Fibroblast of lung (primary cell): ENCODE measurements at regions not wholly inside any gene's neighbourhood (a gene's known extent, or its start where the extent isn't known, plus 50 kb on each side); places are given as distances from the start of the nearest gene placed in this dataset.

Experiments used
- EZH2 ChIP-seq: IDR thresholded peaks from 2 replicates; pipeline ENCODE4 v1.5.1; 2012; ENCODE audit warnings: low read length, control low read depth, mild to moderate bottlenecking; ENCODE audit errors: missing control alignments
- TF ChIP-seq, protein P1 (sequence below), 2 donors: IDR thresholded peaks in 1 of 2; conservative IDR thresholded peaks in 1 of 2; 1 replicate in 1 of 2; 2 replicates in 1 of 2; pipeline ENCODE4 v1.5.1; 2011 to 2012; ENCODE audit warnings: low read length in 2 of 2, control low read depth in 1 of 2, inconsistent platforms in 1 of 2, low read depth in 1 of 2, mild to moderate bottlenecking in 1 of 2

DNA sequence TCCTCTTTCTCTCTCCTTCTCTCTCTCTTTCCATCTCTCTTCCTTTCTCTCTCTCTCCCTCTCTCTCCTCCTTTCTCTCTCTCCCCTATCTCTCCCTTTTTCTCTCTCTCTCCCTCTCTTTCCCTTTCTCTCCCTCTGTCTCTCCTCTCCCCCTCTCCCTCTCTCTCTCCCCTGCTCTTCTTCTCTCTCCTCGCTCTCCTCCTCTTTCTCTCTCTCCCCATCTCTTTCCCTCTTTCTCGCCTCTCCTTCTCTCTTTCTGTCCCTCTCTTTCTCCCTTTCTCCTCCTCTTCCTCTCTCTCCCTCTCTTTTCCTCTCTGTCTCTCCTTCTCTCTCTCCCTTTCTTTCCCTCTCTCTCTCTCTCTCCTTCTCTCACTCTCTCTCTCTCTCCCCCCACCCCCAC is 196.6 kb downstream of the UQCRFS1 start:
- no peak for TF ChIP-seq EZH2
- TF ChIP-seq, protein P1, sequence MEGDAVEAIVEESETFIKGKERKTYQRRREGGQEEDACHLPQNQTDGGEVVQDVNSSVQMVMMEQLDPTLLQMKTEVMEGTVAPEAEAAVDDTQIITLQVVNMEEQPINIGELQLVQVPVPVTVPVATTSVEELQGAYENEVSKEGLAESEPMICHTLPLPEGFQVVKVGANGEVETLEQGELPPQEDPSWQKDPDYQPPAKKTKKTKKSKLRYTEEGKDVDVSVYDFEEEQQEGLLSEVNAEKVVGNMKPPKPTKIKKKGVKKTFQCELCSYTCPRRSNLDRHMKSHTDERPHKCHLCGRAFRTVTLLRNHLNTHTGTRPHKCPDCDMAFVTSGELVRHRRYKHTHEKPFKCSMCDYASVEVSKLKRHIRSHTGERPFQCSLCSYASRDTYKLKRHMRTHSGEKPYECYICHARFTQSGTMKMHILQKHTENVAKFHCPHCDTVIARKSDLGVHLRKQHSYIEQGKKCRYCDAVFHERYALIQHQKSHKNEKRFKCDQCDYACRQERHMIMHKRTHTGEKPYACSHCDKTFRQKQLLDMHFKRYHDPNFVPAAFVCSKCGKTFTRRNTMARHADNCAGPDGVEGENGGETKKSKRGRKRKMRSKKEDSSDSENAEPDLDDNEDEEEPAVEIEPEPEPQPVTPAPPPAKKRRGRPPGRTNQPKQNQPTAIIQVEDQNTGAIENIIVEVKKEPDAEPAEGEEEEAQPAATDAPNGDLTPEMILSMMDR (conservative IDR thresholded peaks at IDR 0.05 in 1 of 2, IDR thresholded peaks at IDR 0.05 in 1 of 2; ENCODE audit: low read depth in 1 of 2, low read length in 2 of 2), result no peak
